GM18873 (cell line): ENCODE measurements at regions not wholly inside any gene's neighbourhood (a gene's known extent, or its start where the extent isn't known, plus 50 kb on each side); places are given as distances from the start of the nearest gene placed in this dataset.

Source experiments
- ATAC-seq: cut with Tn5 transposase; IDR thresholded peaks from one replicate; pipeline ENCODE4 v1.9.1; 2021; ENCODE audit warnings: mild to moderate bottlenecking, moderate library complexity, moderate number of reproducible peaks; ENCODE audit not compliant: unreplicated experiment, low FRiP score

DNA sequence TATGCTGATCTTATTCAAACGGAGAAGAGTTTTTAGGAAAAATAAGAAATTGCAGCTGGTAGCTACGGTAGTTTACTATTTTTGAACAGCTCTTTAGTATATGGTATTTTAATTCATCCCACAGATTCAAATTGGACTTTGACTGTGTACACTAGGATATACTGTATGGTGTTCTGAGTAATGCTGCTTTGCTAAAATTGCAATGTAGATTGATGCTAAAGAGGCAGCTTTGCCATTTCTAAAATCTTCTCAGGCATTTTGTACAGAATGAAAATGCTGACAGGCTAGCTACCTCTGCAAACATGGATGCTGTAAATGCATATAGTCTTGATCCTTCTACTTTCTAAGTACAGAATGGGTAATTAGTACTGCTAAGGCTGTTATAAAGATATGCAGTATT lies 826.6 kb upstream of the POU3F3 start:
- no peak for ATAC-seq

DNA sequence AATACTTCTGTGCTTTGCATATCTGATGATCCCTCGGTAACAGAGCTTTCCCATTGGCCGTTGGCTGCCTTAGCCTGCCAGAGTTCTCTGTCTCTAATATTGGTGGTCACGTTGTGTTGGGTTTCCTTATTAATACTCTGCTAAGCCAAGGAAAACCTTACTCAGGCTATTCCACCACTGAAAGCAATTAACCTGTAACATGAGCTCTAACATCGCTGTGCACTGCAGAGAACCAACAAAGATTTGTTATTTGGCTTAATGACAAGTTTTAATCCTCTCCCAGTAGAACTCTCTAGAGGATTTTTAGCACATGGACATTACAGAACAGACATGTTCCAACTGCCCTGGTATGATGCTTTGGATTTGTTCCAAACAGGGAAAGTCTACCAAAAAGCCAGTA lies 825.9 kb upstream of the POU3F3 start:
- no peak for ATAC-seq

DNA sequence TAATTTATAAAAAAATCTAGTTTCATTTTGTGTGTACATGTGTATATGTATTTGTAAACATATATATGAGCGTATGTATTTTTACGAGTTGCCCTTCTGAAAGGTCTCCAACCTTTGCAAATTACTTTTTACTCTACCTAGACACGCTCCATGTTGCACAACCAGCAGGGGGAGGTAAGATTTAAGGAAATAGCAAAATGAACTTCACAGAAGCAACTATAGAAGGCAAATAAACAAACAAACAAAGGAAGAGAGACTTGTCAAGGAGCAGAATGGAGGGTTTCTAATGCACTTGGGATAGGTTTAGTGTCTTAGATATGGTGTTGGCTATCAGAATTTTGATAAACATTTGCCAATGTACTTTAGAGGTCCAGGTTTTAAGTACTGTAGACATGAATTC lies 820.5 kb upstream of the POU3F3 start:
- no peak for ATAC-seq

DNA sequence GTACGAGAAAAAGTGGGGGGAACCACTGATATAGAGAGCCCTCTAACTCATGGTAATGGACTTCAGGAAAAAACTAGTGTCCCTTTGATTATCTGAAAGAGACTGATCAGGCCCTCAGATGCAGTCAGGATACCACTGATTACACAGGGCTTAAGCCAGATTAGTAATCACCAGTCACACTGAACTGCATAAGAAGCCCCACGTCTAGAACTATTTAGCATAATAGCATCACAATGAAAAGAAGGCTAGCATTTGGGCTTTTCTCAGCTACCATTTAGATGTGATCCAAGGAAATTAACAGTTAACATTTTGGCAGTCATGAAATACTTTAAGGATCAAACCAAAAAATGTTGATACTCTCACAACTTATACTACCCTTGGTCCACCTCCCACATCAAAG lies 813.1 kb upstream of the POU3F3 start:
- ATAC-seq, result no peak

DNA sequence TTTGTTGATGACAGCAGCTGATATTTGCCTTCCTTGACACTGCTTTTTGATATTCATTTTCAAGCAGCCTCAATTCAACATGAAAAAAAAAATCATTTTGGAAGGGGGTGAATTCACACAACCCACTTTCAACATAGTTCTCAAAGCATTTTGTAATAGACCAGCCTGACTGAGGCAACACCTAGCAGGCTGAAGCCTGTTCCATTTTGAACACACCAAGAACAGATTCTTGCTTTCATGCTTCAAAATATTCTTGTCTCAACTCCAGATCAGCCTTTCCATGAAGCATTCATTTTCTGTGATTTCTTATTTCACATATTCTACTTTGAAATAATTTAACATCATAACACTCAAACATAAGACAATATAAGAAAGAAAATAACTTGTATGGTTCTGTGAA lies 812.6 kb upstream of the POU3F3 start:
- ATAC-seq, result no peak

DNA sequence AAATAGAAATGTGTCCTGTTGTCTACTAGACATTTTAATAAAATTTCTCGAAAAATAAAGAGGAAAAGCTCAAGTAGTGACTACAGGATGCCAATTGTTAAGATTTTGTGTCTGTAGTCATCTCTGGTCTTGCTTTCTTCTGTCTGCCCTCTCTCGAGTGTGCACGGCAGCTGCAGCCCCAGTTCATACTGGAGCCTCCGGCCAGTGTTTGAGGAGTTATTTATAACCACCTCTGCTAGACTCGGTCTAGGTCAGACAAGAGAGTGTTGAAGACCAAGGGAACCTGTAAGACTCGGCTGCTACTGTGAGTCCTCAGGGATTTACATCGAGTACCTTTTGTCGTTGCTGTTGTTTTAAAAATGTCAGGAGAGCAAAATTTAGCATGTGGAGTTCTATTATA lies 810.1 kb upstream of the POU3F3 start:
- ATAC-seq, result no peak

DNA sequence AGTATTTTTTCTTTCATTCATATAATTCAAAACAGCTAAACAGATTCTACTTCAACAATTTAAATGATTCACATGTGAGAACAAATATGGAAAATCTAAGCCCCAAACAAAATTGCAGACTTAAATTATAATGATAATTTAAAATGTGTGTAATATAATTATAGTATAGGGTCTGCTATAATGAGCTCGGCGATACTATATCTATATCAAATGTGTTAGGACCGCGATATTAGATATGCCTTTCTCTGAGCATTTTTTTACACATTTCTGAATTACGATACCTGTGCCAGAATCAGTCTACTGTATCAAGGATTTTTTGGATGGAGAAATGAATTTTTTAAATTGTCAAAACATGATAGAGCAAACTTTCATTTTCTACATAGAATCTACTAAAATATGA lies 808.8 kb upstream of the POU3F3 start:
- no peak for ATAC-seq

DNA sequence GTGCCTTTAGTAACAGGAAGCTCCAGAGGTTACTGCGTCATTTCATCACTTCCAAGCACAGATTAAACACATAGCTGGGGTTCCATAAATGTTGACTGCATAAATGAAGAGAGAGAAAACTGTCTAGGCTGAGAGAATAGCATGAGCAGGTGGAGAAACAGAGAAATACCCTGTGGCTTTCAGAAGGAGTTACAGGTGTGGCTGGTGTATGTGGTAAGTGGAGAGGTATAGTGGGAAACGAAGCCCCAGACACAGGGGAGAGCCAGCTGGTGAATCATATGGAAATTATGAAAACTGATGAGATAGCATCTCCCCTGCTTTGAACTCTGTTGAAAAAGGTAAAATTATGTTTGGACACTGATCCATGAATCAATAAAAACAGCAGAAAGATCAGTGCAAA lies 807.4 kb upstream of the POU3F3 start:
- no peak for ATAC-seq

DNA sequence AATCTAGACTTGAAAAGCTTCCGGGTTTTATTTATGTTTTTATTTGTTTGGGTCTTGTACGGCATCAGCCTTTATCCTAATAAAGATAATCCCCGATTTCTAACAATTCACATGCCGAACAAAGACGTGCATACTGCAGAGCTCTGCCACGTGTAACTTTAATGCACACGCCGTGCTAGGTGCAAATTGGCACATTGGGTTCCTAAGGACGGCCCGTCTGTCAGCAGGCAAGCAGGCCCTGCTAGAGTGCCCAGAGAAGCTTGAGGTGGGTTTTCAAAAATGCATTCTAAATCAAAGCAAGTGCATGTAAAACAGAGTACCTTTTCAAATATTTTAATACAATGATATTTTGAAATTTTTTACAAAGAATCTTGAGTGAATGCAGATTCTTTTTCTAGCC lies 806.4 kb upstream of the POU3F3 start:
- no peak for ATAC-seq

DNA sequence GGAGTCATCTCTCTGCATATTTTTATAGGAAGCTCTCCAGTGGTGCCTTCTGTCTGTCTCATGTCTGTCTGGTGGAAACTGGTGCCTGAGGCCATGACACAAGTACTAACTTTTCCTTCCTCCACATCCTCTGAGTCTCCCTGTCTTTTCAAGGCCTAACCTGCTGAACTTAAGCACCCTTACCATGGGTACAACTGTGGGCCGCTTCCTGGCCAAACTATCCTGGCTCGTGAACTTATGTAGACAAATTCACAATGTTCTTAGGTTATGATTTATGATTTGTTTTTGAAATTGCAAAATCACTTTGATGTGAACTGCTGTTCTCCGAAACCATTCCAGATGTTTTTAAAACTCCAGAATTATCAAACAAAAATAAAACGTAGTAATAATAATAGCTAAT lies 804.5 kb upstream of the POU3F3 start:
- no peak for ATAC-seq

DNA sequence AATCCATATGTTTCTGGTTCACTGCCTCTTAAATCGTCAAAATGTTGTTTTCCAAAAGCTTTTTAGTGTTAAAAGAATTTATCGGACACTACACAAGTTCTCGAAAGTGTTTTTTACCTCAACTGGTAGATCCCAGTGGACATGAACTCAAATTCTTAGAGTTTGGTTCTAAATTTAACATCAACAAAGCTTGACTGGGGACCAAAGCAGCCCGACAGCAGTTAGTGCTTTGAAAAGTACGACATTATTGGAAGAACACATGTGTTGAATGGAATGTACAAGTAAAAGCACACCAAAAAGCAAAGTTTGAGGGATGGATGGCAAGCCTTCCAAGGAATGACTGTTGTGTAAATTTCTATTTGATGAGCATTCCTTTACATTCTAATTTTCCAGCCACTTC lies 803.9 kb upstream of the POU3F3 start:
- ATAC-seq, result no peak

DNA sequence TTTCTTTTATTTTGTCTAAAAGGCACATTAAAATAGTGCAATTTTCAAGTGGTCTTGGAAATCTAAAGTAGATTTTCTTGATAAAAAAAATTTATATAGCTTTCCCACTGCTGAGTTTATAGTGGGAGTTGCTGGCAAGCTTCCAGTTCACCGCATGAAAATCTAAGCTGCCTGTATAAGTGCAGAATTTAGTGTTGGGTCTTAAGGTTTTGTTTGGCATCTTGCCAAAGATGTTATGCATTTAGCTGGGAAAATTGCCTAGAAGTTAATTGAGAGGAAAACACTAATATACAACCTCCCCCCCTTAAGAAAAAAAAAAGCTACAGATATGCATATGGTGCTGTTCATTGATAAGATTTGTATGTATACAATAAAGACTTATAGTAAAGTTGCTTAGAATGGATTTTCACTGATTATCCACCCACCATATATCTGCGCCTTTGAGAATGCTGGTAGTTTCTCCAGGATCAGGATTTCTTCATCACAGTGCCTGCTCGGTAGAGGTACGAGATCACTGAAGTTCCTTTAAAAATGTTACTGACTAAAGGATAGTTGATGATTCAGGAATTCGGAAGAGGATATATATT lies 803.2 kb upstream of the POU3F3 start:
- no peak for ATAC-seq

DNA sequence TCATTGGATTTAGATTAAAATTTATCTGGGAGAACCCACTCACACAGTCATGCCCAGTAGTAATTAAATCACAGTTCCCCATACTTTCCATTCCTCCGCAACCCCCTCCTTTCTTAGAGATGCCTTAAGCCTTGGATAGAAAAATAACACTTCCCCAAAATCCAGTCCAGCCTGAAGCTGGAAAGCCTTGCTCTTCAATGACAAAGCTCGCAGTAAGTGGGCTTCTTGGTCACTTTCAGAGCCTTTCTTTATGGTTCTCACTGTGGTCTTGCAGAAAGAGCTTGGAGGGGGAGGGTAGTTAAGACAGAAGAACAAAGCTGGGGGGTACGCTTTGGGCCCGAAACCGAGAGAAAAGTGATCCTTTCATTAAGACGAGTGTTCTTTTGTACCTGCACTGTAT lies 802.1 kb upstream of the POU3F3 start:
- no peak for ATAC-seq

DNA sequence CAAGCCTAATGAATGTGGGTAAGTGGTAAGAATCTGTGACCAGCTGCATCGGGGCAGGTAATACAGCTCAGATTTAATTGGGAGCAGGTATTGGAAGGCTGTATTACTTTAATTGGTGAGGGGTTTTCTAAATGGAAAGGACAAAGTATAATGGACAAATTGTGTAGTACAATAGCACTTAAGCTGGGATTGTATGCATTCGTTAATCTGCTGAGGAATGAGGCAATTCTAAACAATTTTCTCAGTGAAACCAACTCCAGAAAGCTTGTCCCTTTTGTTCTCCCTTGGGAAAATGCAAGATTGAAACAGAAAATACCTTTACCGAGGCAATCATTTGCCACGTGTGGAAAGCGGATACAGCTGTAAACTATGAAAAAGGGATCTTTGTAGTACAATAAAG lies 801.6 kb upstream of the POU3F3 start:
- ATAC-seq, result no peak

DNA sequence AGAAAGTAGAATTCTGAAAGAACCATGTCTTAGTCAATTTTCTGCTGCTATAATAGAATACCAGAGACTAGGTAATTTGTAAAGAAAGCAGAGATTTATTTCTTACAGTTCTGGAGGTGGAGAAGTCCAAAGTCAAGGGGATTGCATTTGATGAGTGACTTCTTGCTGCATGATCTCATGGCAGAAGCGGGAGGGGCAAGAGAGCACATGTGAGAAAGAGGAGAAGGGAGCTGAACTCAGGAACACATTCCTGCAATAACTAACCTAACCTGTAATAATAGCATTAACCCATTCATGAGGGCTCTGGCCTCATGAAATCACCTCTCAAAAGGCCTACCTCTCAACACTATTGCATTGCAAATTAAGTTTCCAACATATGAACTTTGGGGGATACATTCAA lies 797.5 kb upstream of the POU3F3 start:
- no peak for ATAC-seq

DNA sequence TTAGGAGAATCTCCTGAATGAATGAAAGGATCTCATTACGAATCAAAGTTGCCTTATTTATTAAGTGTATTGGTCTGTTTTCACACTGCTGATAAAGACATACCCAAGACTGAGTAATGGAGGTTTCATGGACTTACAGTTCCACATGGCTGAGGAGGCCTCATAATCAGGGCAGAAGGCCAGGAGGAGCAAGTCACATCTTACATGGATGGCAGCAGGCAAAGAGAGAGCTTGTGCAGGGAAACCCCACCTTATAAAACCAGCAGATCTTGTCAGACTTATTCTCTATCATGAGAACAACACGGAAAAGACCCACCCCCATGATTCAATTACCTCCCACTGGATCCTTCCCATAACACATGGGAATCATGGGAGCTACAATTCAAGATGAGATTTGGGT lies 785.2 kb upstream of the POU3F3 start:
- ATAC-seq, result no peak

DNA sequence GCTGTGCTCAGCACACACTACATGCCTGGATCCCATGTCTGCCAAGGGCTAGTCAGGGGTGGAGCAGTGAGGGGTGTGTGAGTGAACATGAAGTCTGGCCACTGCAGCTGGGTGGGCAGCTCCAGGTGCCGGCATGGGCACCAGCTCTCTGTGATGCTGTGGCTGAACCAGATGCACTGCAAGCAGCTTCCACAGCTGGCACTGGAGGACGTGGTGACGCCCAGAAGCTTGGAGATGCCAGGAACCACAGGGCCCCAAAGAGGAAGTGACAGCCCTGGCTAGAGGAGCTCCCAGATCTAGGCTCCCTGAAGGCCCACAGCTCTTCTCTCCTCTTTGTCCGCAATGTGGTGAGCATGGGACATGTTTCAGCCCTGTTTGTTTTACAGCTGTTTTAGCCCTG lies 776.3 kb upstream of the POU3F3 start:
- ATAC-seq, result no peak

DNA sequence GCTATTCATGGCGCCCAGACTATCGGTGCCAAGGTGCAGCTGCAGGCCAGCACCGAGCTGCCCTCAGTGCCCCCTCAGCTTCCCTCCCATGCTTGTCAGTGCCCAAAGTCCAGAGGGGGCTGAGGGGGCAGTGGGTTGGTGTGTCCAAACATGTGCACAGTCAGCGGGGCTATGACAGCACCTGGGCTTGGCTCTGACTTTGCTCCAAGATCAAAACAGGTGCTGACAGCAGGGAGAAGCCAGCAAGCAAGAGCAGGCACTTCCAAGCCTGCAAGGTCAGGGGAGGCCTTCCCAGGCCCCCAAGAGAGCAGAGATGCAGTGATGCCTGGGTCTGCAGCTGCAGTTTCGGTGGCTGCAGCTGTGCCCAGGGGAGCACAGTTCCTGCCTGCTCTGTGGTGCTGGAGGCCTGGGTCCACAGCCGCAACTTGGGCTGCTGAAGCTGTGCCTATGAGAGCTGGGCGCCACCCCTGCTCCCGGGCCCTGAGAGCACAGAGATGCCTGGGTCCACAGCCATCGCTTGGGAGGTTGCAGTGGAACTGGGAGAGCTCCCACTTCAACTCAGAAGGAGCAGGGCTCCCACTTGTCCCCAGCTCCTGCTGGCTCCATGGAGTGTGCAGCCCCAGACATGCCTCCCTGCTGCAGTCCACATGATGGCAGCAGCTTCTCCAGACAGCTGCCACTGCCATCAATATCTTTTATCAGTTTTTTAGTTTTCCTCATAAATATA lies 775.3 kb upstream of the POU3F3 start:
- no peak for ATAC-seq

DNA sequence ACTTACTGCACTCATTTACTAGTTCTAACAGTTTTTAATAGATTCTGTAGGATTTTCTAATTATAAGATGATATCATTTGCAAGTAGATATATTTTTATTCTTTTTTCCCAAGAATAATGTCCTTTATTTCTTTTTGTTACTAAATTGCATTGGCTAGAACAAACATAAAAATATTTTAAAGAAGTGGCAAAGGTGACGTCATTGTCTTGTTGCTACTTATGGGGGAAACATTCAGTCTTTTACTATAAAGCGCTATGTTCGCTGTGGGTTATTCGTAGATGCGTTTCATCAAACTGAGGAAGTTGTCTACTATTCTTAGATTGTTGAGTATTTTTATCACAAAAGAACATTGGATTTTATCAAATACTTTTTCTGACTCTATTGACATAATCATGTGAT lies 765.2 kb upstream of the POU3F3 start:
- no peak for ATAC-seq

DNA sequence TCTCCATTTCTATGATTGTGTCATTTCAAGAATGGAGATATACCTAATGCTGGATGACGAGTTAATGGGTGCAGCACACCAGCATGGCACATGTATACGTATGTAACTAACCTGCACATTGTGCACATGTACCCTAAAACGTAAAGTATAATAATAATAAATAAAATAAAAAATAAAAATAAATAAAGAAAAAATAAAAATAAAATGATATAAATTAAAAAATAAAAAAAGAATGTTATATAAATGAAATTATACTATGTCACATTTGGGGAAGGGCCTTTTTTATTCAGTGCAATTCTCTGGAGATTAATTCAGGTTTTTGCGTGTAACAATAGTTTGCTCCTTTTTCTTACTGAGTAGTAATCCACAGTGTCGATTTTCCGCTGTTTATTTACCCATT lies 763.5 kb upstream of the POU3F3 start:
- ATAC-seq, result no peak

DNA sequence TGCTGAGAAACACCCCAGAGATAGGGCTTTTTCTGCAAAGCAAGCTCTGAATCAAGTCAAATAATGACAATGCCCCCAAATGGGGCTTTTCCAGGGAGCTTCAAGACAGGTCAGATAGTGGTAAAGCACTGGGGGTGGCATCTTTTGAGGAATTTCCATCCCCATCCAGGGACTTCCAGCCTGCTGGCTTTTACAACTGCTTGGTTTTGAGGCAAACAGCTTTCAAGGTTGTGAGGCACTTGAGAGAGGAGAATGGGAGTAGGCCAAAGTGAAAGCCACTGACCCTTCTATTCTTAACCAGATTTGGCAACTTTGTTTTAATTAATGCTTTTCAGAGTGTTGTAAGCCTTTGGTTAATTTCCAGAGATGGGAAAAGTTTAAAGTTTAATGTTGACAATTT lies 762.0 kb upstream of the POU3F3 start:
- ATAC-seq, result no peak

DNA sequence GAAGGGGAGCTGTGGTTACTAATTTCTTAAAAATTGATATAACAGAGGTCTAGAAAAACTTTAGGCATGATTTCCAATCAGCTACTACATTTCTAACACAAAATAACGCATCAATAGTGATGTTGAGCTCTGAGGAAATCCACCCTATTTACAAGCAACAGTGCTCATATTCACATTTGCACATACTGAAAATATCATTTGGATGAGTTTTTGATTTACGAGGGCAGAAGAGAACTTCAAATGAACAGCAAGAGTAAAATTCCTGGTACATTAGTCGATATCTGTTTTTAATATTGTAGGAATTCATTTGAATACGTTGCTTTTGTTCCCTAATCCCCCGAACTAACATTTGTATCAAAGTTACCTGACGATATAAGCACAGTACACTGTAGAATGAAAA lies 761.0 kb upstream of the POU3F3 start:
- ATAC-seq, result no peak

DNA sequence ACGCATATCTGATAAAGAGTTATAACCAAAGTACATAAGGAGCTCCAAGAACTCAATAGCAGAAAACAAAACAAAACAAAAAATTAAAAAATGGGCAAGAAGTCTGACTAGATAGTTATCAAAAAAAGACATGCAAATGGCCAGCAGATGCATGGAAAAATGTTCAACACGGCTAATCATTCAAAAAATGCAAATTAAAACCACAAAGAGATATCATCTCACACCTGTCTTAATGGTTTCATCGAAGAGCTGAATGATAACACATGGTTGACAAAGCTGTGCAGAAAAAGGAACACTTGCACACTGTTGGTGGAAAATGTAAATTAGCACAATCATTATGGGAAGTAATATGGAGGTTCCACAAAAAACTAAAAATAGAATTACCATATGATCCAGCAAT lies 751.3 kb upstream of the POU3F3 start:
- no peak for ATAC-seq
